ENCODE measurements at regions not wholly inside any gene's neighbourhood (a gene's known extent, or its start where the extent isn't known, plus 50 kb on each side); places are given as distances from the start of the nearest gene placed in this dataset.

GRCh38 chr17:69678206-69678605 is 263.7 kb downstream of the MAP2K6 start:
- no peak for TF ChIP-seq POLR2A (IDR thresholded peaks at IDR 0.05)
- TF ChIP-seq CTCF (IDR thresholded peaks at IDR 0.05) = no peak

Data from esophagus squamous epithelium (tissue), 4 donors.